ENCODE measurements at regions not wholly inside any gene's neighbourhood (a gene's known extent, or its start where the extent isn't known, plus 50 kb on each side); places are given as distances from the start of the nearest gene placed in this dataset.

DNA sequence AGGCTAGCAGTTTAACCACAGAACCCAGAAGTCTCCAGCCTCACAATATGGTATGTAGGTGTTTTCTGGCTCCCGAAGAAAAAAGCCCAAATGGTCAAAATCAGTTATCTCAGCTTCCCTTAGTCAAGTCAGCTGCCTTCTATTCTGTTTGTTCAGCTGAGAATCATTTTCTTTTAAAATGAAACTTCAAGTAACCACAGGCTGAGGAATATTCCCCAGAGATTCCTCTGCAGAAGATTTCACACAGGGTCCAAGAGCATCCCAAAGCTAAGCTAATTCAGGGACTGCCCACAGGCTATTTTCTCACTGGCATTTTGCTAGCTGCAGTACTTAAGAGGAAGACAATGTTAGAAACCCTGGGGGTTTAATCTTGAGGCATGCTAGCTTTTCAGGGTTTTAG lies 977.0 kb upstream of the CHORDC1 start:
- H3K36me3 ChIP-seq (replicated peaks; ENCODE audit: insufficient read depth, low read depth), result no peaks in the 10 kb centered on the region
- no peaks in the 10 kb centered on the region for H4K20me1 ChIP-seq (ENCODE audit: insufficient read depth, poor library complexity, severe bottlenecking)
- no peak overlapping the region for H3K27ac ChIP-seq
- TF ChIP-seq EZH2 (IDR thresholded peaks at IDR 0.05; ENCODE audit: borderline replicate concordance) (no peak), EZH2phosphoT487 (IDR thresholded peaks at IDR 0.05; ENCODE audit: low read depth, severe bottlenecking, unreplicated experiment) (no peak)
- TF ChIP-seq, protein P1, sequence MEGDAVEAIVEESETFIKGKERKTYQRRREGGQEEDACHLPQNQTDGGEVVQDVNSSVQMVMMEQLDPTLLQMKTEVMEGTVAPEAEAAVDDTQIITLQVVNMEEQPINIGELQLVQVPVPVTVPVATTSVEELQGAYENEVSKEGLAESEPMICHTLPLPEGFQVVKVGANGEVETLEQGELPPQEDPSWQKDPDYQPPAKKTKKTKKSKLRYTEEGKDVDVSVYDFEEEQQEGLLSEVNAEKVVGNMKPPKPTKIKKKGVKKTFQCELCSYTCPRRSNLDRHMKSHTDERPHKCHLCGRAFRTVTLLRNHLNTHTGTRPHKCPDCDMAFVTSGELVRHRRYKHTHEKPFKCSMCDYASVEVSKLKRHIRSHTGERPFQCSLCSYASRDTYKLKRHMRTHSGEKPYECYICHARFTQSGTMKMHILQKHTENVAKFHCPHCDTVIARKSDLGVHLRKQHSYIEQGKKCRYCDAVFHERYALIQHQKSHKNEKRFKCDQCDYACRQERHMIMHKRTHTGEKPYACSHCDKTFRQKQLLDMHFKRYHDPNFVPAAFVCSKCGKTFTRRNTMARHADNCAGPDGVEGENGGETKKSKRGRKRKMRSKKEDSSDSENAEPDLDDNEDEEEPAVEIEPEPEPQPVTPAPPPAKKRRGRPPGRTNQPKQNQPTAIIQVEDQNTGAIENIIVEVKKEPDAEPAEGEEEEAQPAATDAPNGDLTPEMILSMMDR (IDR thresholded peaks at IDR 0.05; ENCODE audit: poor library complexity), result no peak
- H3K4me1 ChIP-seq (ENCODE audit: insufficient read depth), result no peaks in the 10 kb centered on the region
- H3K27me3 ChIP-seq, result no peaks in the 10 kb centered on the region
- H3K9me2 ChIP-seq (replicated peaks; ENCODE audit: insufficient read depth), result no peaks in the 10 kb centered on the region
- no peak overlapping the region for H3K4me3 ChIP-seq
- H3K4me2 ChIP-seq, result no peak overlapping the region
- 94% methylated on average over 1 of the region's 1 CpG for WGBS (ENCODE audit: low lambda C conversion rate, missing lambda C conversion rate)
- H3K9me3 ChIP-seq (ENCODE audit: low read depth), result no peaks in the 10 kb centered on the region
- no peak overlapping the region for H2AFZ ChIP-seq
- DNase-seq (ENCODE audit: low spot score), result no peak
- no peaks in the 10 kb centered on the region for H3K79me2 ChIP-seq

DNA sequence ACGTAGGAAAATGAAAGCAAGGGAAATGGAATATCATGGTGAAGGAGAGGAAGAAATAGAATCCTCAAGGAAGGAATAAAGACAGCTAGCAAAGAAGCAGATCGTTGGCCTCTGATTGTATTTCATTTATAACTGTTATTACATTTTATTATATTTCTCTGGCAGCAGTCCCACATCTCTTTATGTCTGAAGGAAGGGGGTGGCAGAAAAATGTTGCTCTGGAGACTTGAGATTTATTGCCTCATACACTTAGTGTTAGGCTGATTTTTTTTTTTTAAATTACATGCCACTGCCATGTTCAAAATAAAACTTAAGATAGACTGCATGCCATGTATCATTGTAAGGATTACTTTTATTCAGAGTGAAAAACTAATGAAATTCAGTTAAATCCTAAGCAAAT lies 971.7 kb upstream of the CHORDC1 start:
- no peaks in the 10 kb centered on the region for H3K79me2 ChIP-seq
- no peaks in the 10 kb centered on the region for H3K9me3 ChIP-seq (ENCODE audit: low read depth)
- H4K20me1 ChIP-seq (ENCODE audit: insufficient read depth, poor library complexity, severe bottlenecking), result no peaks in the 10 kb centered on the region
- no peak overlapping the region for H3K27ac ChIP-seq
- H3K9me2 ChIP-seq (replicated peaks; ENCODE audit: insufficient read depth), result no peaks in the 10 kb centered on the region
- no peak for TF ChIP-seq EZH2 (IDR thresholded peaks at IDR 0.05; ENCODE audit: borderline replicate concordance)
- no peak for TF ChIP-seq EZH2phosphoT487 (IDR thresholded peaks at IDR 0.05; ENCODE audit: low read depth, severe bottlenecking, unreplicated experiment)
- TF ChIP-seq, protein P1 (IDR thresholded peaks at IDR 0.05; ENCODE audit: poor library complexity), result no peak
- H3K4me3 ChIP-seq, result no peak overlapping the region
- no peak for DNase-seq (ENCODE audit: low spot score)
- no peaks in the 10 kb centered on the region for H3K4me1 ChIP-seq (ENCODE audit: insufficient read depth)
- H3K27me3 ChIP-seq, result no peaks in the 10 kb centered on the region
- H3K4me2 ChIP-seq, result no peak overlapping the region
- WGBS (ENCODE audit: low lambda C conversion rate, missing lambda C conversion rate), result 76% methylated on average over 2 of the region's 2 CpGs
- H3K36me3 ChIP-seq (replicated peaks; ENCODE audit: insufficient read depth, low read depth), result no peaks in the 10 kb centered on the region
- H2AFZ ChIP-seq, result no peak overlapping the region

DNA sequence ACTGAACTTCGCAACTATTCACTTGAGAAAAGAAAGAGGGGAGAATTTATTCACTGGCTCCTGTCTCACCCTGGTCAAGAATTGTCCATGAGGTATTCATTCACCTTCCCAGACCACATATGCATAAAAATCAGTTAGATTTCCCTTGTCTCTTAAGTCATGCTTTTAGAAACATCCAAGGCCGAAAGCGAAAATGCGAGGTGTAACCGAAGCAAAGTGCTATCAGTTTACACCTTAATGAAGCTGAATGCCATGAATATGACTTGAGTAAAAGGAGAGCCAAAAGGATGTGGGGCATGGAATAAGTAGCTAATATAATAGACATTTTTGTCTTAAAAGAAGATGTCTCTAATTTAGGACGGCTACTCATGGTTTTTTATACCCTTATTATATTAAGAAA lies 965.6 kb upstream of the CHORDC1 start:
- no peaks in the 10 kb centered on the region for H3K27me3 ChIP-seq
- no peaks in the 10 kb centered on the region for H3K36me3 ChIP-seq (replicated peaks; ENCODE audit: insufficient read depth, low read depth)
- H3K9me3 ChIP-seq (ENCODE audit: low read depth), result no peaks in the 10 kb centered on the region
- DNase-seq (ENCODE audit: low spot score), result no peak
- WGBS (ENCODE audit: low lambda C conversion rate, missing lambda C conversion rate), result 93% methylated on average over 6 of the region's 6 CpGs
- H3K79me2 ChIP-seq, result no peaks in the 10 kb centered on the region
- TF ChIP-seq, protein P1 (IDR thresholded peaks at IDR 0.05; ENCODE audit: poor library complexity), result no peak
- TF ChIP-seq EZH2phosphoT487 (IDR thresholded peaks at IDR 0.05; ENCODE audit: low read depth, severe bottlenecking, unreplicated experiment) (no peak), EZH2 (IDR thresholded peaks at IDR 0.05; ENCODE audit: borderline replicate concordance) (no peak)
- no peak overlapping the region for H3K4me2 ChIP-seq
- H4K20me1 ChIP-seq (ENCODE audit: insufficient read depth, poor library complexity, severe bottlenecking), result no peaks in the 10 kb centered on the region
- H3K27ac ChIP-seq, result no peak overlapping the region
- H3K4me3 ChIP-seq, result no peak overlapping the region
- no peaks in the 10 kb centered on the region for H3K9me2 ChIP-seq (replicated peaks; ENCODE audit: insufficient read depth)
- H2AFZ ChIP-seq, result no peak overlapping the region
- H3K4me1 ChIP-seq (ENCODE audit: insufficient read depth), result no peaks in the 10 kb centered on the region

DNA sequence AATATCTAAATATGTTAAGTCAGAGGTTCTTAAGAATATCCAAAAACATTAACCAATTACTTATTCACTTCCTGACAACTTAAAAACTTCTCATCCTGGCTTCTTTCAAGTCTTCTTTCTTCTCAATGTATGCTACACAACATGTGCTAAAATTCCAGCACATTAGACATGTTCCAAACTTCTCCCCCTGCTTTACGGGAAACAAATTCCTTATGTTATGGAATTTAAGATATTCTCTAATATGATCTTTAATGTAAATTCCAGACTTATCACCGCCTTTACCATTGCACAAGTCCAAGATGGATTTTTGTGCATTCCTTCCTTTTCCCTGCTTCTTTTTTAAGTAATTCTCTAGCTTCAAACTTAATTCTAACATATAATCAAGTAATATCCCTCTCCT lies 964.5 kb upstream of the CHORDC1 start:
- H3K4me1 ChIP-seq (ENCODE audit: insufficient read depth), result no peaks in the 10 kb centered on the region
- H3K36me3 ChIP-seq (replicated peaks; ENCODE audit: insufficient read depth, low read depth), result no peaks in the 10 kb centered on the region
- no peak overlapping the region for H2AFZ ChIP-seq
- no peak for DNase-seq (ENCODE audit: low spot score)
- no peaks in the 10 kb centered on the region for H4K20me1 ChIP-seq (ENCODE audit: insufficient read depth, poor library complexity, severe bottlenecking)
- no peaks in the 10 kb centered on the region for H3K9me2 ChIP-seq (replicated peaks; ENCODE audit: insufficient read depth)
- no peaks in the 10 kb centered on the region for H3K9me3 ChIP-seq (ENCODE audit: low read depth)
- 75% methylated on average over 2 of the region's 2 CpGs for WGBS (ENCODE audit: low lambda C conversion rate, missing lambda C conversion rate)
- TF ChIP-seq, protein P1 (IDR thresholded peaks at IDR 0.05; ENCODE audit: poor library complexity), result no peak
- TF ChIP-seq EZH2phosphoT487 (IDR thresholded peaks at IDR 0.05; ENCODE audit: low read depth, severe bottlenecking, unreplicated experiment) (no peak), EZH2 (IDR thresholded peaks at IDR 0.05; ENCODE audit: borderline replicate concordance) (no peak)
- H3K4me3 ChIP-seq, result no peak overlapping the region
- H3K27ac ChIP-seq, result no peak overlapping the region
- H3K4me2 ChIP-seq, result no peak overlapping the region
- no peaks in the 10 kb centered on the region for H3K27me3 ChIP-seq
- H3K79me2 ChIP-seq, result no peaks in the 10 kb centered on the region

Measured in hepatocyte (in vitro differentiated cells).